HCT116 (cell line): ENCODE measurements at regions not wholly inside any gene's neighbourhood (a gene's known extent, or its start where the extent isn't known, plus 50 kb on each side); places are given as distances from the start of the nearest gene placed in this dataset.
A peak's percentile ranks its signal among the peaks of the same experiment; 100 is the strongest.

Experiments
- ATAC-seq: fragments of 200-7000 bp; cut with Tn5 transposase; 2 replicates; pipeline ENCODE4 v1.9.1; 2020; ENCODE audit warnings: mild to moderate bottlenecking, moderate library complexity
- BruUV-seq: library from RNA; stranded (reverse); fragments of 400-500 nt; replicated peaks from 2 replicates; lab custom pipeline; 2021; lab: Mats Ljungman, UMichigan
- CTCF ChIA-PET: fragments of 300-600 bp; sonication (Branson Sonifier 250); formaldehyde crosslinking; loops from one replicate; lab custom pipeline; 2021; ENCODE audit warnings: antibody characterized with exemption; lab: Charles Lee
- POLR2A ChIA-PET: fragments of 300-600, 350-600 bp; sonication (Branson Sonifier 250); formaldehyde crosslinking; loops from one replicate; lab custom pipeline; 2021; ENCODE audit warnings: antibody characterized with exemption; lab: Charles Lee
- RAD21 ChIA-PET, 2 experiments: fragments of 300-600 bp; sonication (Branson Sonifier 250); formaldehyde crosslinking; loops; one replicate each; lab custom pipeline; 2023; ENCODE audit warnings: low total read pairs in 2 of 2; ENCODE audit not compliant: uncharacterized antibody in 2 of 2, unreplicated experiment in 2 of 2, low non-redundant PET in 1 of 2; lab: Charles Lee
- DNase-seq: peaks from one replicate; pipeline ENCODE4 v3.0.0-alpha.2; 2010; ENCODE audit warnings: low read depth, low spot score
- H2AFZ ChIP-seq: fragments of 200-600 bp; shearing (Covaris generic), sonication (generic); 2 replicates; pipeline ENCODE4 v1.6.1; 2017; ENCODE audit warnings: low read depth, mixed run types, mixed read lengths, antibody characterized with exemption, low read length; ENCODE audit not compliant: poor library complexity, severe bottlenecking
- H3K27ac ChIP-seq: 2 replicates; pipeline ENCODE4 v1.5.1; 2012; ENCODE audit warnings: low read depth, low read length
- H3K27me3 ChIP-seq: fragments of 200-600 bp; sonication (generic); 2 replicates; pipeline ENCODE4 v1.6.1; 2016; ENCODE audit warnings: mixed run types, low read length, mixed read lengths; ENCODE audit not compliant: insufficient read depth
- H3K36me3 ChIP-seq, 2 experiments: fragments of 200-500 bp in 1 of 2; fragments of 200-600 bp in 1 of 2; sonication (Bioruptor generic) in 1 of 2; sonication (generic) in 1 of 2; 2 replicates each; pipeline versions ENCODE4 v1.5.1 to v1.6.1; 2014 to 2016; ENCODE audit warnings: low read length in 2 of 2, inconsistent platforms in 1 of 2, mixed read lengths in 1 of 2, mixed run types in 1 of 2; ENCODE audit not compliant: insufficient read depth in 2 of 2, control insufficient read depth in 1 of 2
- H3K4me1 ChIP-seq, 2 experiments: fragments of 200-600 bp in 1 of 2; sonication (generic) in 1 of 2; 2 replicates each; pipeline versions ENCODE4 v1.5.1 to v1.6.1; 2012 to 2017; ENCODE audit warnings: low read length in 2 of 2, inconsistent platforms in 1 of 2, mild to moderate bottlenecking in 1 of 2, mixed read lengths in 1 of 2, mixed run types in 1 of 2, moderate library complexity in 1 of 2; ENCODE audit not compliant: insufficient read depth in 2 of 2, control insufficient read depth in 1 of 2
- H3K4me2 ChIP-seq: fragments of 200-600 bp; sonication (generic); 2 replicates; pipeline ENCODE4 v1.6.1; 2017; ENCODE audit warnings: mixed run types, low read length, mixed read lengths
- H3K4me3 ChIP-seq, 2 experiments: fragments of 200-600 bp in 1 of 2; sonication (generic) in 1 of 2; replicated peaks in 1 of 2; 2 replicates each; pipeline ENCODE4 v1.5.1; 2011 to 2016; ENCODE audit warnings: low read length in 2 of 2, control low read depth in 1 of 2, low read depth in 1 of 2, mild to moderate bottlenecking in 1 of 2, mixed read lengths in 1 of 2, mixed run types in 1 of 2
- H3K79me2 ChIP-seq: fragments of 200-600 bp; sonication (generic); 2 replicates; pipeline ENCODE4 v1.6.1; 2017; ENCODE audit warnings: mild to moderate bottlenecking, mixed run types, low read length, moderate library complexity, mixed read lengths; ENCODE audit not compliant: insufficient read depth
- H3K9ac ChIP-seq: fragments of 200-600 bp; sonication (generic); 2 replicates; pipeline ENCODE4 v1.6.1; 2016; ENCODE audit warnings: low read length, mixed read lengths
- H3K9me2 ChIP-seq: fragments of 200-600 bp; sonication (generic), shearing (Covaris generic); 2 replicates; pipeline ENCODE4 v1.6.1; 2017; ENCODE audit warnings: mixed run types, mild to moderate bottlenecking, moderate library complexity; ENCODE audit not compliant: insufficient read depth
- H3K9me3 ChIP-seq, 2 experiments: fragments of 200-500 bp in 1 of 2; fragments of 200-600 bp in 1 of 2; sonication (Bioruptor generic) in 1 of 2; sonication (generic) in 1 of 2; 2 replicates each; pipeline ENCODE4 v1.6.1; 2014 to 2017; ENCODE audit warnings: low read length in 2 of 2, mixed read lengths in 2 of 2, inconsistent platforms in 1 of 2, low read depth in 1 of 2, mild to moderate bottlenecking in 1 of 2, mixed run types in 1 of 2, moderate library complexity in 1 of 2; ENCODE audit not compliant: control insufficient read depth in 1 of 2, insufficient read depth in 1 of 2
- H4K20me1 ChIP-seq: fragments of 200-600 bp; sonication (generic), shearing (Covaris generic); 2 replicates; pipeline ENCODE4 v1.6.1; 2017; ENCODE audit warnings: mixed run types, mild to moderate bottlenecking, moderate library complexity; ENCODE audit not compliant: insufficient read depth
- ATF3 ChIP-seq: IDR thresholded peaks from 2 replicates; pipeline ENCODE4 v1.6.1; 2012
- CEBPB ChIP-seq: IDR thresholded peaks from 2 replicates; pipeline ENCODE4 v1.6.1; 2012; ENCODE audit warnings: low read depth
- EZH2 ChIP-seq: fragments of 200-600 bp; sonication (generic); IDR thresholded peaks from 2 replicates; pipeline ENCODE4 v1.6.1; 2017; ENCODE audit warnings: antibody characterized with exemption, mixed run types
- EZH2phosphoT487 ChIP-seq: fragments of 200-600 bp; IDR thresholded peaks from 2 replicates; pipeline ENCODE4 v1.6.1; 2018; ENCODE audit warnings: antibody characterized with exemption, borderline replicate concordance
- FOSL1 ChIP-seq: IDR thresholded peaks from 2 replicates; pipeline ENCODE4 v1.6.1; 2012; ENCODE audit warnings: low read depth
- JUND ChIP-seq: IDR thresholded peaks from 2 replicates; pipeline ENCODE4 v1.6.1; 2012
- MAX ChIP-seq: IDR thresholded peaks from 2 replicates; pipeline ENCODE4 v1.6.1; 2012
- TCF7L2 ChIP-seq: IDR thresholded peaks from 2 replicates; pipeline ENCODE4 v1.7.0; 2011; ENCODE audit warnings: borderline replicate concordance, inconsistent platforms; ENCODE audit not compliant: insufficient read depth, insufficient read length; ENCODE audit errors: extremely low read depth
- YY1 ChIP-seq: IDR thresholded peaks from 2 replicates; pipeline ENCODE4 v1.6.1; 2011; ENCODE audit warnings: low read length, low read depth, moderate library complexity, mild to moderate bottlenecking; ENCODE audit not compliant: insufficient replicate concordance; ENCODE audit errors: extremely low read depth
- ZFX ChIP-seq: fragments of 450-650 bp; IDR thresholded peaks from 2 replicates; pipeline ENCODE4 v1.6.1; 2017
- intact Hi-C: fragments of 100-400 bp; cut with micrococcal nuclease; formaldehyde crosslinking; loops from 2 replicates; pipeline ENCODE4 v1.10.0; 2022

DNA sequence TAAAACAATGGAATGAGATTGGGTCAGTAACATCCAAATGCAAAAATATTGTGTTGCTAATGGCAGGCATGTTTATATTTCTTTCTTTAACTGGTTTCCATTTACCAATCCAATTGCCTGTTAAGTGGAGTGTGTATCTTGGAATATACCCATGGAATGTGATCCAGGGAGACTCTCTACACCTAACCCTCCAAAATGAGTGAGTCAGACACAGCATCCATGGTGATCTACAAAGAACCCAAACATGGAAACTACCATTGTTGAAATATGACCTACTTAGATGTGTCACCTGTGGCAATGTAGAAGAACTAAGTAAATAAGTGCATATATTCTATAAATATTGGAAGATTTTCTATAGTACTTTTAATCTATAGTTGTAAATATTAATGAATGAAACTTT, 110.3 kb downstream of the AREG start (continued):
- peak; percentile 48 for TF ChIP-seq JUND

DNA sequence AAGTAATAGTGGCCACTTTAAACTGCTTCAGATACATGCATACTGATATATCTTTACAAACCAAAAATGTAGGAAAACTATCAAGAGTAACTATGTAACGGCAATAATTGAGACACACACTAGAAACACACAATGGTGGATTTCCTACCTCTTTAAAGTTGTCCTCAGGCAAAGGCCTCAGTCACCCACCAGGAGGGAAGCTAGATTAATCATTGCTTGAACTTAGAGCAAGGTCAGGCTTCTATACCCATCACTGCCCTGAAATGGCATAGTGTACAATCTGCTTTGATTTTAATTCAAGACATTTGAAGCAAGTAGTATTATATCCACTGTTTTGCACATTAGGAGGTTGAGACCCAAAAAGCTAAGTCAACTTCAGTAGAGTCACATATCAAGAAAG, 110.9 kb downstream of the AREG start:
- ChIA-PET CTCF (no interaction called here), RAD21 (no interaction called here), POLR2A (interaction anchor here (1.1 kb wide), 1 partner anchor 11 kb away, joined by 4 read pairs; no protein-coding TSS in a partner anchor)
- TF ChIP-seq ATF3 (no peak), MAX (no peak), ZFX (no peak), CEBPB (no peak), YY1 (no peak), TCF7L2 (no peak), JUND (no peak), EZH2phosphoT487 (no peak), EZH2 (no peak), FOSL1 (no peak)
- no peak overlapping the region for H2AFZ ChIP-seq
- peaks cover 9 to 33% of the 10 kb centered on the region in 2 experiments for H3K4me1 ChIP-seq
- H3K4me3 ChIP-seq = no peak overlapping the region
- no peak overlapping the region for H3K27ac ChIP-seq
- DNase-seq (no peak), ATAC-seq (no peak; the same call in 1 of the 2 replicates)
- no peaks in the 10 kb centered on the region for H3K27me3 ChIP-seq
- no peaks in the 10 kb centered on the region for H3K36me3 ChIP-seq
- H3K79me2 ChIP-seq = no peaks in the 10 kb centered on the region
- no peaks in the 10 kb centered on the region; a peak in 1 of 4 replicates for H3K9me3 ChIP-seq
- intact Hi-C loops = no loop called here
- no peaks in the 10 kb centered on the region; the same call in 1 of the 2 replicates for H3K9me2 ChIP-seq
- H3K9ac ChIP-seq = no peak overlapping the region
- BruUV-seq = no TSS peak
- no peaks in the 10 kb centered on the region for H4K20me1 ChIP-seq
- 0 out of 2 replicates have a peak overlapping the region, but pooled peaks have one; percentile 10 for H3K4me2 ChIP-seq
